GM12878 (cell line): ENCODE measurements at regions not wholly inside any gene's neighbourhood (a gene's known extent, or its start where the extent isn't known, plus 50 kb on each side); places are given as distances from the start of the nearest gene placed in this dataset.
A peak's percentile ranks its signal among the peaks of the same experiment; 100 is the strongest.

Experiments used
- ATF2 ChIP-seq: IDR thresholded peaks from 2 replicates; pipeline ENCODE4 v1.6.1; 2012; ENCODE audit warnings: low read length, inconsistent platforms
- BHLHE40 ChIP-seq, 2 experiments: fragments of 450-650 bp in 1 of 2; IDR thresholded peaks; 2 replicates each; pipeline ENCODE4 v1.6.1; 2011 to 2017; ENCODE audit warnings: low read depth in 2 of 2, borderline replicate concordance in 1 of 2, improper control_type of control experiment in 1 of 2, low read length in 1 of 2, mild to moderate bottlenecking in 1 of 2
- CEBPB ChIP-seq, 2 experiments: fragments of 150-350 bp in 1 of 2; IDR thresholded peaks; 2 replicates each; pipeline ENCODE4 v1.6.1; 2012 to 2014; ENCODE audit warnings: low read depth in 2 of 2, low read length in 2 of 2, borderline replicate concordance in 1 of 2, inconsistent platforms in 1 of 2
- CREB1 ChIP-seq: IDR thresholded peaks from 2 replicates; pipeline ENCODE4 v1.6.1; 2012; ENCODE audit warnings: low read depth, mild to moderate bottlenecking, inconsistent platforms
- CREM ChIP-seq: IDR thresholded peaks from 2 replicates; pipeline ENCODE4 v1.6.1; 2014; ENCODE audit warnings: antibody characterized with exemption, low read depth
- GATAD2B ChIP-seq: fragments of 450-650 bp; conservative IDR thresholded peaks from 2 replicates; pipeline ENCODE4 v1.6.1; 2017; ENCODE audit warnings: low read depth, mild to moderate bottlenecking, moderate library complexity
- HDAC2 ChIP-seq: fragments of 200-600 bp; sonication (generic); IDR thresholded peaks from 2 replicates; pipeline ENCODE4 v1.6.1; 2017
- IKZF1 ChIP-seq: fragments of 450-650 bp; conservative IDR thresholded peaks from 2 replicates; pipeline ENCODE4 v1.6.1; 2017; ENCODE audit warnings: antibody characterized with exemption, mild to moderate bottlenecking
- KDM1A ChIP-seq: fragments of 200-600 bp; sonication (generic); IDR thresholded peaks from 2 replicates; pipeline ENCODE4 v1.6.1; 2016; ENCODE audit warnings: borderline replicate concordance
- KLF5 ChIP-seq: fragments of 450-650 bp; IDR thresholded peaks from 2 replicates; pipeline ENCODE4 v1.6.1; 2014; ENCODE audit warnings: mild to moderate bottlenecking; ENCODE audit not compliant: partially characterized antibody
- MEF2A ChIP-seq: IDR thresholded peaks from 2 replicates; pipeline ENCODE4 v1.6.1; 2011; ENCODE audit warnings: low read depth, mild to moderate bottlenecking, low read length, moderate library complexity; ENCODE audit not compliant: insufficient read depth
- MXI1 ChIP-seq: fragments of 150-350 bp; IDR thresholded peaks from 2 replicates; pipeline ENCODE4 v1.6.1; 2011; ENCODE audit warnings: low read depth, mild to moderate bottlenecking, inconsistent platforms, low read length, improper control_type of control experiment
- NFXL1 ChIP-seq: fragments of 450-650 bp; IDR thresholded peaks from 2 replicates; pipeline ENCODE4 v1.6.1; 2017; ENCODE audit warnings: antibody characterized with exemption, mild to moderate bottlenecking, borderline replicate concordance
- NFYA ChIP-seq: IDR thresholded peaks from 2 replicates; pipeline ENCODE4 v1.6.1; 2011; ENCODE audit warnings: low read depth, mild to moderate bottlenecking, low read length, improper control_type of control experiment, borderline replicate concordance
- NR2C2 ChIP-seq: IDR thresholded peaks from 2 replicates; pipeline ENCODE4 v1.6.1; 2011; ENCODE audit warnings: borderline replicate concordance, low read depth; ENCODE audit not compliant: control insufficient read depth, insufficient read length
- PAX8 ChIP-seq: fragments of 450-650 bp; IDR thresholded peaks from 2 replicates; pipeline ENCODE4 v1.6.1; 2017; ENCODE audit warnings: mild to moderate bottlenecking, moderate library complexity
- POLR2A ChIP-seq: IDR thresholded peaks from 2 replicates; pipeline ENCODE4 v1.6.1; 2011; ENCODE audit warnings: low read depth, mild to moderate bottlenecking, low read length
- RAD21 ChIP-seq: IDR thresholded peaks from 2 replicates; pipeline ENCODE4 v1.6.1; 2011; ENCODE audit warnings: mild to moderate bottlenecking, low read depth, low read length, moderate library complexity; ENCODE audit not compliant: insufficient read depth
- RELA ChIP-seq: fragments of 450-650 bp; IDR thresholded peaks from 2 replicates; pipeline ENCODE4 v1.8.0; 2014; ENCODE audit warnings: borderline replicate concordance; ENCODE audit not compliant: partially characterized antibody
- RUNX3 ChIP-seq: IDR thresholded peaks from 2 replicates; pipeline ENCODE4 v1.6.1; 2012; ENCODE audit warnings: low read length, inconsistent platforms
- SMAD1 ChIP-seq: fragments of 450-650 bp; IDR thresholded peaks from 2 replicates; pipeline ENCODE4 v1.6.1; 2018; ENCODE audit warnings: mild to moderate bottlenecking, low read depth; ENCODE audit not compliant: partially characterized antibody
- SUZ12 ChIP-seq: fragments of 200-600 bp; sonication (generic); IDR thresholded peaks from one replicate; pipeline ENCODE4 v1.6.1; 2018; ENCODE audit warnings: antibody characterized with exemption, mild to moderate bottlenecking; ENCODE audit not compliant: unreplicated experiment
- TCF7 ChIP-seq: IDR thresholded peaks from 2 replicates; pipeline ENCODE4 v1.6.1; 2014; ENCODE audit warnings: antibody characterized with exemption, borderline replicate concordance
- USF1 ChIP-seq: IDR thresholded peaks from 2 replicates; pipeline ENCODE4 v1.6.1; 2011; ENCODE audit warnings: borderline replicate concordance, low read depth, mild to moderate bottlenecking, moderate library complexity, mixed read lengths, low read length; ENCODE audit not compliant: insufficient read depth; ENCODE audit errors: extremely low read length
- ZNF207 ChIP-seq: fragments of 450-650 bp; IDR thresholded peaks from 2 replicates; pipeline ENCODE4 v1.6.1; 2014; ENCODE audit warnings: antibody characterized with exemption, mild to moderate bottlenecking, borderline replicate concordance
- TF ChIP-seq, protein P1 (sequence below): fragments of 450-650 bp; IDR thresholded peaks from 2 replicates; pipeline ENCODE4 v1.6.1; 2017; ENCODE audit warnings: borderline replicate concordance
- TF ChIP-seq, protein P2 (sequence below): fragments of 450-650 bp; IDR thresholded peaks from 2 replicates; pipeline ENCODE4 v1.6.1; 2016; ENCODE audit warnings: mild to moderate bottlenecking
- TF ChIP-seq, protein P3 (sequence below): fragments of 450-650 bp; IDR thresholded peaks from 2 replicates; pipeline ENCODE4 v1.6.1; 2014; ENCODE audit warnings: mild to moderate bottlenecking

GRCh38 chr15:44882499-44882968, 74.0 kb upstream of the TERB2 start (continued):
- TF ChIP-seq SMAD1 (peak; percentile 77), HDAC2 (no peak), NFXL1 (no peak), GATAD2B (peak; percentile 87; the same call in 1 of the 2 replicates), POLR2A (peak; percentile 65), KLF5 (no peak), NFYA (no peak), ATF2 (peak; percentile 92), PAX8 (no peak; the same call in 1 of the 2 replicates), RAD21 (no peak), MXI1 (no peak), RELA (peak; percentile 97), BHLHE40 (IDR thresholded peaks at IDR 0.05; ENCODE audit: borderline replicate concordance in 1 of 2, low read depth in 2 of 2, low read length in 1 of 2) (peak; percentile 65 to 87; a peak in 3 of 4 replicates), ZNF207 (no peak), SUZ12 (no peak), CREM (peak; percentile 90), CEBPB (IDR thresholded peaks at IDR 0.05; ENCODE audit: borderline replicate concordance in 1 of 2, low read depth in 2 of 2, low read length in 2 of 2) (no peak), KDM1A (no peak), IKZF1 (peak; percentile 91), TCF7 (peak; percentile 65; the same call in 1 of the 2 replicates), RUNX3 (peak; percentile 92), MEF2A (peak; percentile 82), NR2C2 (no peak), CREB1 (peak; percentile 65; the same call in 1 of the 2 replicates), USF1 (no peak)
- TF ChIP-seq, protein P1, sequence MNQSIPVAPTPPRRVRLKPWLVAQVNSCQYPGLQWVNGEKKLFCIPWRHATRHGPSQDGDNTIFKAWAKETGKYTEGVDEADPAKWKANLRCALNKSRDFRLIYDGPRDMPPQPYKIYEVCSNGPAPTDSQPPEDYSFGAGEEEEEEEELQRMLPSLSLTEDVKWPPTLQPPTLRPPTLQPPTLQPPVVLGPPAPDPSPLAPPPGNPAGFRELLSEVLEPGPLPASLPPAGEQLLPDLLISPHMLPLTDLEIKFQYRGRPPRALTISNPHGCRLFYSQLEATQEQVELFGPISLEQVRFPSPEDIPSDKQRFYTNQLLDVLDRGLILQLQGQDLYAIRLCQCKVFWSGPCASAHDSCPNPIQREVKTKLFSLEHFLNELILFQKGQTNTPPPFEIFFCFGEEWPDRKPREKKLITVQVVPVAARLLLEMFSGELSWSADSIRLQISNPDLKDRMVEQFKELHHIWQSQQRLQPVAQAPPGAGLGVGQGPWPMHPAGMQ, result no peak
- TF ChIP-seq, protein P2, sequence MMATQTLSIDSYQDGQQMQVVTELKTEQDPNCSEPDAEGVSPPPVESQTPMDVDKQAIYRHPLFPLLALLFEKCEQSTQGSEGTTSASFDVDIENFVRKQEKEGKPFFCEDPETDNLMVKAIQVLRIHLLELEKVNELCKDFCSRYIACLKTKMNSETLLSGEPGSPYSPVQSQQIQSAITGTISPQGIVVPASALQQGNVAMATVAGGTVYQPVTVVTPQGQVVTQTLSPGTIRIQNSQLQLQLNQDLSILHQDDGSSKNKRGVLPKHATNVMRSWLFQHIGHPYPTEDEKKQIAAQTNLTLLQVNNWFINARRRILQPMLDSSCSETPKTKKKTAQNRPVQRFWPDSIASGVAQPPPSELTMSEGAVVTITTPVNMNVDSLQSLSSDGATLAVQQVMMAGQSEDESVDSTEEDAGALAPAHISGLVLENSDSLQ, result peak; percentile 54
- TF ChIP-seq, protein P3, sequence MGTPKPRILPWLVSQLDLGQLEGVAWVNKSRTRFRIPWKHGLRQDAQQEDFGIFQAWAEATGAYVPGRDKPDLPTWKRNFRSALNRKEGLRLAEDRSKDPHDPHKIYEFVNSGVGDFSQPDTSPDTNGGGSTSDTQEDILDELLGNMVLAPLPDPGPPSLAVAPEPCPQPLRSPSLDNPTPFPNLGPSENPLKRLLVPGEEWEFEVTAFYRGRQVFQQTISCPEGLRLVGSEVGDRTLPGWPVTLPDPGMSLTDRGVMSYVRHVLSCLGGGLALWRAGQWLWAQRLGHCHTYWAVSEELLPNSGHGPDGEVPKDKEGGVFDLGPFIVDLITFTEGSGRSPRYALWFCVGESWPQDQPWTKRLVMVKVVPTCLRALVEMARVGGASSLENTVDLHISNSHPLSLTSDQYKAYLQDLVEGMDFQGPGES, result no peak
